ENCODE measurements at regions not wholly inside any gene's neighbourhood (a gene's known extent, or its start where the extent isn't known, plus 50 kb on each side); places are given as distances from the start of the nearest gene placed in this dataset.

DNA sequence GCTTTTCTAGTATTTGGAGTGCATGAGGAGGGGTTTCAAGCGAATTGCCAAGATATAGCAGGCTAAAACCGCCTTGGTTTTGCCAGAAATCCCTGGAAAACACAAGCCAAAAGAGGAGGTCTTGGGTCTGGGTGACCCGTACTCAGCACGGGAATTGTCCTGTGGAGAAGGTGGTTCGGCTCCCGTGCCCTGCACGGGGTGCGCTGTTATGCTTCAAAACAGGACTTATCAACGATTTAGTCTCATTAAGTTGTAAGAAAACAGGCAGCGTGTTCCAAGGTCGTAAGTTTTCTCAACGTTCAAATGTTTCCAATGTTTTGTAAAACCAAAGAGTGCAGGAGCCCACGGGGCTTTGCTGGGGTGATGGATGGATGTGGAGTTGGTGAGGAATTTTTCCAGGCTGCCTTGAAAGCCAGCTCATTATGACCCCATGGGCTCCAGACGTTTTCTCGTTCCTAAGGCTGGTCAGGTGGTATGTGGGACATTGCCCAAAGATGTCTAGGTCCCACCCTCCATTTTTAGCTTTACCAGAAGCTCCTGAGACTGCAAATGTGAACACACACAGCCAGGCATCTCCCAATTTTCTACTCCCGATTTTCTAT lies 75.4 kb upstream of the CLDN14 start:
- DNase-seq (ENCODE audit: low read depth), result no peak

DNA sequence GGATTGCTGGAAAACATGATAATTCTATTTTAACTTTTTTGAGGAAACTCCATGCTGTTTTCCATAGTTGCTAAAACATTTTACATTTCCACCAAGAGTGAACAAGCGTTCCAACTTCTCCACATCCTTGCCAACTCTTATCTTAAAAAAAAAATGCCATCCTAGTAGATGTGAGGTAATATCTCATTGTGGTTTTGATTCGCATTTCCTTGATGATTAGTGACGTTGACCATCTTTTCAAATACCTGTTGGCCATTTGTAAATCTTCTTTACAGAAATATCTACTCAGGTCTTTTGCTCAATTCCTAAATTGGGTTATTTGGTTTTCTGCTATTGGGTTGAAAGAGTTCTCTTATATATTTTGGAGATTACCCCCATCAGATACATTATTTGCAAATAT lies 77.4 kb upstream of the CLDN14 start:
- no peak for DNase-seq (ENCODE audit: low read depth)

DNA sequence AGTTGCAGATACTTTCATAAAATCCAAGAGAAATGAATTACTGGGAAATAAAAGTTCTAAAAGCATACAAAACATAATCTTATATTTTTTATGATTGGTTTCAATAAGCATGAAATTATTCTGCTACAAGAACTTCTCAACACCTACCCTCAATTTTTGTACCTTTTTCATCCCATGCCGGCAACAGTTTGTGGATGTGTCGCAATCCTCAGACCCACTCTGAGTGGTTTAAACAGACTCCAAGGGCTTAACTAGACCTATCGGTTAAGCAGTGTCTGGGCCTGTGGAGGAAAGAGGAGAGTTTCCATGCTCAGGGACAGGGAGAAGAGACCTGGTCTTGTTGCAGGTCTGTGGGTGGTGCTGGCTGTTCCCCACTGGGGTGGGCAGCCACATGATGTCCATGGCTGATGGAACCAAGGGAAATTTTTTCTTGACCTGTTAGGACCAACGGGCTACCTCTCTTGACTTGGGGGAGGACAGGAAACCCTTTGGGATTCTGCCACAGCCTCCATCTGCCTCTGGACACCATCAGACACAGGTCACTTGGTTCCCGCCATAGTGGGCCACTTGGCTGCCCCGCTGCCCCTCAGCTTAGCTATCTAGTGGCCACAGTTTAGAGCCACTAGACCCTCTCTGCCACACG lies 81.1 kb upstream of the CLDN14 start:
- DNase-seq (ENCODE audit: low read depth), result no peak

DNA sequence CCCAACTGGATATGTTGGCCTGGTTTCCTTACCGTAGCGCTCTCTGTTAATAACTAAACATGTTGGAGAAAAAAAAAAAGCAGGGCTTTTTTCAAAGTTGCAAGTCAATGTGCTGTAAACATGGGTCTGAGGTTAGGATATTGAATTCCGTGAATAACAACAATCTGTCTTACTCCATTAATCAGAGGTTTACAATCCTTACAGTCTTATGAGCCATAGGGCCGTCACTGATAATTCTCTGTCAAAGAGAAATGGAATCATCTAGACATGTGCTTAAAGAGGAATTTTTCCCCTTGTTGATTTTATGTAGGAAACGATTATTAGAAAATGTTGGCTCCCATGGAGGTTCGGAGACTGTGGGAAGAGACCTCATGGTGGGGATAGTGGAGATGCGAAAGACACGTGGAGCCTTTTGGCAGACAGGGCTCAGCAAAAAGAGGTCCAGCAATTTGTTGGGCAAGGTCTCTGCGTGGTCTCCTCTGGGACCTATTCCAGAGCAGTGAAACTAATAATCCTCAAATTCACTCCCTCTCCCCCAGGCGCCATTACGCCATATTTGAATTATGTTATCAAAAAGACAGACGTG lies 83.5 kb upstream of the CLDN14 start:
- no peak for DNase-seq (ENCODE audit: low read depth)

DNA sequence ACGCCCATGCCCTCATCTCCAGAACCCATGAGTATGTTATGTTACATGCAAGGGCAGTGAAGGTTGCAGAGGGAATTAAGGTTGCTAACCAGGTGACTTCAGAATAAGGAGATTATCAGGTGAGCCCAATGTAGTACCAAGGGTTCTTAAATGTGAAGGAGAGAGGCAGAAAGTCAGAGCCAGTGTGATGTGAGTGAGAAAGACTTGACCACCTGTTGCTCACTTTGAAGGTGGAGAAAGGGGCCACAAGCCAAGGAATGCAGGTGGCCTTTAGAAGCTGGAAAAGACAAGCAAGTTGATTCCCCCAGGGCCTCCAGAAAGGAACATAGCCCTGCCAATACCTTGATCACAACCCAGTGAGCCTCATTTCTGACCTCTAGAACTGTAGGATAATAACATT lies 84.7 kb upstream of the CLDN14 start:
- no peak for DNase-seq (ENCODE audit: low read depth)

DNA sequence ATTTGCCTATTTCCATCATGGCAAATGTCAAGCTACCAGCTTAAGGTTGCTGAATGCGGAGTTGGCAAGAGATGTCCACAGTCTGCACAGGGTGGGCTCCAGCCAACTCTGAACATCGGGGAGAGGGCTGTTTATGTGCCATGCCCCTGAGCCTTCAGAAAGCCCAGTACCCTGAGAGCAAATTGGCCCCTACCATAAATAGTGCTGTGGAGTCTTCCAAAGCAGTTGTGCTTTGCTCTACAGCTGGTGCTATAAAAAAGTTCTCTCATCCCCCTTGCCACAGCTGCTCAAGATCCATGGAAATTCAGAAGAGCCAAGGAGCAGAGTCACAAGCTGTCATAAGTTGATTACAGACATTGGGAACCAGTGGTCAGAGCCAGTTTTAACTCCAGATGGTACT lies 85.6 kb upstream of the CLDN14 start:
- no peak for DNase-seq (ENCODE audit: low read depth)

DNA sequence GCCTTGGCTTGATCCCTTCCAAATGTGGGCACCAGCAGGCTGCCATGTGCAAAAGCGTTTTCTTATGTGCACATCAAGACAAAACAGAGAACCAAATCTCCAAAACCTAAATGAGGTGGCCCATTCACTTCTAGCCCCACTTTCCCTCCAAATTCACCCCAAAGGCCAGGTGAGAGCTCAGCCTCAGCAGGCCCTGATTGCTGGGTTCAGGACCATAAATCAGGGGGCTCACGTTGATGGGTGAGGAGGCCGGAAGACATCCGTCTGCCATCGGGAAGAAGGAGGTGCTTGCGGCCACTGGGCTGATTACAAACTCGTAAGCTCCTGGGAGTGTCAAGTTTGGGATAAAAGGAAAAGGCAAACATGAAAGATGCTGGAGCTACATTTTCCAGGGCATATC lies 86.7 kb upstream of the CLDN14 start:
- DNase-seq (ENCODE audit: low read depth), result no peak

DNA sequence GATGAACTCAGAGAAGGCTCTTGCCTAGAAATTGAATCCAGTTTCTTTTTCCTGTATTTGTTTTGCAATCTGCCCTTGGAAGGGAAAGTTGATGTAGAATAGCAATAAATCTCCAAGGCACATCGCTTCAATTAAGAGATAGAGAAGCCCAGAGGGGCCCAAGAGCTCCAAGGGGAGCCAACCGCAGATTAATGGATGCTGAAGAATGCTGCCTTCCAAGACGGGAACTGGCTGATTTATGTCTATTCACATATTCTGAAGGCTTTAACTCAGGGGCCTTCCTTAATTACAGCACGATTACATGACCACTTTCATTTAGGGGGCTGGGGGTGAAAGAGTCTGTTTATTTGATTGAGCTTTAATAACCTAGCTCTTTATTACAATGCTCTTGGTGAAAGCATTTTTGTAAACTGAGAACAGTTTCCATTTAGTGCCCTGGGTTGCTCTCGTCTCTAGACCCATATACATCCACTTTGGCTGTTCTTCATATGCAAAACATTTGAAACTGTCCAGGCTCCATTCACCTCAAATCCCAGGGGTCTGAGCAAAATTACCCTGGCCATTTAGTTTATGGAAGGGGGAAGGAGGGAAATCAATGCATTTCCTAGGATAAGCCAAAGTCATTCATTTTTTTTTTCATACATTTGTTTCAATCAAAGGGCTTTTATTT lies 87.4 kb upstream of the CLDN14 start:
- DNase-seq (ENCODE audit: low read depth), result no peak

DNA sequence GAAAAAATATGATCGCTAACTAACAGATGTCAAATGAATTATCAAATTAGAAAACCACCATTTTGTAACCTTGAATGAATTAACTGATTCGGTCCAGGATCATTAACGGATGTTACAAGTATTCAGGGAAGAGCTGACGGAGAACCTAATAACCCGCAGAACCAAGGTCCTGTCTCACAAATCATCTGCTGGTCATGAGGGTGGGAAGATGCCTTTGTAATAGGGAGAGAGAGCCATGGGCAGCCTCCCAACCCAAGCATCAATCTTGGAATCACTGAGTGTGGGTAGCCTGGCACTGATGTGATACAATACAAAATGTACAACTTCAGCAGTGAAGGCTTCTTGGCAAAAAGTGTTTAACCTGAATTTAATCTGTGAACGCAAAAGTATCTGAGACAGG lies 89.6 kb upstream of the CLDN14 start:
- no peak for DNase-seq (ENCODE audit: low read depth)

DNA sequence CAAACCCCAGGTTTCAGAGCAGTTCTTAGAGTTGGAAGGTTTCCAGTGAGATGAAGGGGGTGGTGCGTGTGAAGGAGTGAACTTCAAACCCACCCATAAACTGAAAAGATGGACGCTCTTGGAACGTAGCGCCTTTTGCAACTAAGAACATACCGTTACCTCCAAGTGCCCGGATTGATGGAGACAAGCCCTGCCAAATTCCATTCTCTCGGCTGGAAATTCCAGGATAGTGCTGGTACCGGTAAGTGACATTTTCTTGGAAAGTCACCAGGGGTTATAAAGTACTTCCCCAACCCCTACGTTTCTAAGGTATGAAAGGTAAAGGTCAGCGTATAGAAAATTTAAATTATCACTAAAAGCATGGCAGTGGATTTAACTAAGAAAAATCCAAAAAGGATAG lies 91.6 kb upstream of the CLDN14 start:
- DNase-seq (ENCODE audit: low read depth), result no peak

DNA sequence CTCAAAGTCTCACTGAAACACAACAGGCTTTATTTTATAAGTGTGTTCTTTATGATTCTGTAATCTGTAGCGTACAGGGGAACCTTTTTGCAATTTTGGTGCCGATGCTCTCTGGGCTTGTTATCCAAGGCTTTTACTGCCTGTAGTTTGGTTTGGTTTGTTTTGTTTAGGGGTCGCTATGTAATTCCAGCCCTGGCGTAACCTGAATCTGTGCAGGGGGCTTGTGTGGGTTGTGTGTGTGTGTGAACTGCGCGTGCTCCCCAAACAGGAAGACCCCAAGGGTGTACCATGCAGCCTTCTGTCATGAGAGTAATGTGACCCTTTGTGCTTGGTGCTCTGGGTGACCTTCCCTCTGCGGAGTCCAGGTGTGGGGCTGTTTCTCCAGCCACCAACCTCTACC lies 92.1 kb upstream of the CLDN14 start:
- DNase-seq (ENCODE audit: low read depth), result no peak

DNA sequence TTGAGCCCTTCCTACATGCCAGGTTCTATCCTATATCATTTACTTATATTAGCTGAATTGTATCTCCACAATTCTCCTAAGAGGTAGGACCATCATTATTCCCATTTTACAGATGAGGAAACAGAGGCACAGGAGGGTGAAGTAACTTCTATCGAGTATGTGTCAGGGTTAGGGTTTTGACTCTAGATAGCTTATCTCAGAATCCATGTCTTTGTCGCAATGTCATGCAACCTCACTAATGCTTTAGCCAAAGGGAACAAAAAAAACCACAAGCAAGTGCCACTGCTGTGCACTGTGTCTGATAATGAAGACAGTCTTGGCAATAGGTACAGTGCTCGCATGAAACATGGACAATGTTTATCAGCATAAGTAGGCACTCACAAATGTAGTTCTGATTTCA lies 95.4 kb upstream of the CLDN14 start:
- DNase-seq (ENCODE audit: low read depth), result no peak

DNA sequence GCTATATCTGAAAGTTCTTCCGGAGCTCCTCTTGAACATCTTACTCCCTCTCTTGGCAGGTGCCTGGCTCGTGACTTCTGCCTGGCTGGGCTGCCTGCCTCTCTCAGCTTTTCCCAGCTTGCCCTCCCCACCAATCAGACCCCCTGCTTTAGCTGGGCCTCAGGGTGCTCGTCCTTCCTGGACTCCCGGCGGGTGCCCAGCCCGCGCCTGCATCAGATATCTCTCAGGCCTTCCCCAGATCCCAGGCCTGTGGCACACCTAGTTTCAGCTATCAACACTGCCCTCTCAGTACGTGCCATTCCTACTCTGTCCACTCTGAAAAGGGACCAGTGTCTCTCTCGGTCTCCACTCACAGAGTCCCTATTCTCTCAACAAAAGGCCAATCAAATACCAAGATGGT lies 96.5 kb upstream of the CLDN14 start:
- no peak for DNase-seq (ENCODE audit: low read depth)

DNA sequence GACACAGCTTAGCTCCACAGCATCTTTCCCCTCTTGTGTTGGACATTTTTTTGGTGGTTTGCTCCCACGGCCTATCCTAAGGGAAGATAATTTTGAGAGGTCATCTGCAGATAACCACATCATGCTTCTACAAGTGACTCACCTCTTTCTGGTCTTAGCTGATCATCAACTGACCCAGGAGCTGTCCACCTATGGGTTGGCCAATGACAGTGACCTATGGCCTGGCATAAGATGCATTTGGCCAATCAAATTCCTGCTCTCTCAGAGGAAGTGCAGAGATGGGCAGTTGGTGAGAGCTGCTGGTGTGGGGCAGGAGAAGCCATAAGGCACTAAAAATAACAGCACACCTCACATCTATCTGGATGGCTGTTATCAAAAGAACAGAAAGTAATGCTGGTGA lies 100.0 kb upstream of the CLDN14 start:
- DNase-seq (ENCODE audit: low read depth), result no peak

DNA sequence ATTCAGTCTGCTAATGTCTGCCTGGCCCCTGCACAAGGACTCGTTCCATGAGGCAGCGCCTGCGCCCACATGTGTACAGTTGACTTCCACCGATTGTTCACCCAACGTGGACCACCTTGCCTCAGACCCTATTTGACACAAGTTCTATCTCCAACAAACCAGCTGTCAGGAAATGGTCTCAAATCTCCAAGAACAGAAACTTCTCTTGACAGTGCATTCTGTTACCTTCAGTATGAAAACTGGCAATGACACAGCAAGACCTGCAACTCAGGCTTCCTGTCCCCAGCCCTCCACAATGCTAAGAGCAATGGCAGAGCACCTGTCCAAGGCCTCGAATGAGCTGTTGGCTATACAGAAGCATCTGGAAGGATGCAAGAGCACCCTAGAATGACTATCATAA lies 102.3 kb upstream of the CLDN14 start:
- no peak for DNase-seq (ENCODE audit: low read depth)

DNA sequence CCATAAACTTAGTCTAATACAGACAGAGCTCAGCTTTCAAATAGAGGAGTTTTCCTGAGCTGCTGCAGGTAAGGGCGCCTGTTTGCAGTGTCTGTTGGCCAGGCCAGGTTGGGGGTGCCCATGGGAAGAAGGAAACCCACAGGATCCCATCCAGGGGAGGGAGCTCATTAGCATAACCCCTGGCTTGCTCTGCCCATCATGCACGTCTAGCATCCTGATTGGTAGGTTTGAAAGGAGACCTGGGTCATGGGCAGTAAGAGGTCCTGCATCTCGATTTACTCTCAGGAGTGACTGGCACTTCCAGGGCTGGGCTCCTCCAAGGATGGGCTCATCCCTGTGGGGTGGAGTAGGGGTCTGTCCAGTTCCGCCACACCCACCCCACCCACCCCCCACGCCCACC lies 103.7 kb upstream of the CLDN14 start:
- DNase-seq (ENCODE audit: low read depth), result no peak

DNA sequence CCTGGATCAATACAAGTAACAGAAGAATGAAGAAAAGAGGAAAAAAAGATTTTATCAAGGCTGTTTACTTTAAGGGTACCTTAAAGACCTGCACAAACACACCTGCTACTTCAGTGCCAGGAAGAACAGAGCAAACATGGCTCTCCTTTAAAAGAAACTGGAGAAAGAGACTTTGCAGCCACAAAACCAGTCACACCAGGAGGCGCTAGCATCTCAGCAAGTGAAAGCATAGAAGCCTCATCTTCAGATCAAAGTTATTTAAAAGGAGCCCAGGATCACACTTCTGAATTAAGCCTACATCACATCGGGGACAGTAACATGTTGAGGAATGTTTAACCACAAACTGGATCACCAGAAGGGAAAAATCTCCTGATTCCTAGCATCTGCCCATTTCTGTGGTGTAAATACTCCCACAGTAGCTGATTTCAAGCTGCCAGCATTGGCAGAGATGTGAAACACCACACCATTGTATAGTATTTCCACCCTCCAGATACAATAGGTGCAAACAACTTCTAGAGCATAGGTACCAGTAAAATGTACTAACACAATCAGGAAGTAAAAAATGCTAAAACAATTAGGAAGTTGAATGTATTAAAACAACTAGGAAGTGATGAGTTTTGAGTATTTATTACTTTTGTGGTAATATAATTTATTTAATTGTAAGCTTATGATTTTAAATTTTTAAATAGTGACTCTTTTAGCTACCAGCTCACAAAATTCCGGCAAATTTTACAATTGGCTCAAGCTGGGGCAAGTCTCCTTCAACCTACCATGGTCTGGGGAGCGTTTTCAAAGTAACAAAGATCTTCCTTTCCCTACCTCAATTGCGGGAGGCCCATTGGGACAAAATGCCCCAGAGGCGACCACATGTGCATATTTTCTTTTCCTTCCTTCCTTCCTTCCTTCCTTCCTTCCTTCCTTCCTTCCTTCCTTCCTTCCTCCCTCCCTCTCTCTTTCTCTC lies 105.3 kb upstream of the CLDN14 start:
- DNase-seq (ENCODE audit: low read depth), result no peak

DNA sequence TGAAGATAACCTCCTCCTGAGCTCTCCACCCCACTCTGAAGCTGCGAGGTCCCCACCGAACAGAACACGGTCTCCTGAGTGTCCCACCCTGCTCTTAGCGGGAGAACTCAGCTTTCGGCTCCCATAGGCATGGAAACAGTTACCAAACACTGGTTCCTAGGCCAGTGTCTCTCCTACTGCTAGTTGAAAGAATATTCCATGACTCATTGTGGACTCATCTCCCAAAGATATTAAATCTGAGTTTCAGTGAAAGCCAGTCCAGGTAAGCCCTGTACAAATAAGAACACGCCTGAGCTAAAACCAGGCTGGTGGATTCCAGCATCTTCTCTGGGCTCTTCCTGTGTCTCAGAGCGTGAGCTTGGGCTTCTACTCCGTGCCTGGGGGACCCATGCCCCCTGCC lies 107.5 kb upstream of the CLDN14 start:
- DNase-seq (ENCODE audit: low read depth), result no peak

DNA sequence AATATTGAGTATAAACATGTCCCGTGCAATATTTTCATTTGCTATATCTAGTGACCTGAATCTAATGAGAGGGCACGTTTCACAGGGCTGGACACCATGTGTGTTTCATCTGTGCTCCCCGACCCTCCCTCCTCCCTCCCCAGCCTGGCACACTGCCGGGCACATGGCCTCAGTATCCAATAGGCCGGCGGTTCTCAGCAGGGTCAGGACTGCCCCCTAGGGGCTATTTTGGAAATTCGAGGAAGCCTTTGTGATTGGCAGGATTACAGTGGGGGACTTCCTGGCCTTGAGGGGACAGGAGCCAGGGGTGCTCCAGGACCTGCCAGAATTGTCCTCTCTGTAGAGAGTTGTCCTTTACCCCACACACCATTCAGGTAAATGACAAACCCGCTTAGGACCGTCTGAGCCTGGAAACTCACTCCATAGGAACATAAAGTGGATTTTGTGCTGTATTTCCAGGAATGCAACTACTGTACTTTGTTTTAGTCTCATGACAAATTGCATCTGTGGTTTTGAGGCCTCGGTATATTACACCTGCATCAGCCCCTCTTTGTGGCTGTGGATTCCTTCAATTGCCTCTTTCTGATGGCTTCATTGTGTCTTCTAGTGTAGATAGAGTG lies 109.5 kb upstream of the SIM2 start:
- DNase-seq (ENCODE audit: low read depth), result no peak

DNA sequence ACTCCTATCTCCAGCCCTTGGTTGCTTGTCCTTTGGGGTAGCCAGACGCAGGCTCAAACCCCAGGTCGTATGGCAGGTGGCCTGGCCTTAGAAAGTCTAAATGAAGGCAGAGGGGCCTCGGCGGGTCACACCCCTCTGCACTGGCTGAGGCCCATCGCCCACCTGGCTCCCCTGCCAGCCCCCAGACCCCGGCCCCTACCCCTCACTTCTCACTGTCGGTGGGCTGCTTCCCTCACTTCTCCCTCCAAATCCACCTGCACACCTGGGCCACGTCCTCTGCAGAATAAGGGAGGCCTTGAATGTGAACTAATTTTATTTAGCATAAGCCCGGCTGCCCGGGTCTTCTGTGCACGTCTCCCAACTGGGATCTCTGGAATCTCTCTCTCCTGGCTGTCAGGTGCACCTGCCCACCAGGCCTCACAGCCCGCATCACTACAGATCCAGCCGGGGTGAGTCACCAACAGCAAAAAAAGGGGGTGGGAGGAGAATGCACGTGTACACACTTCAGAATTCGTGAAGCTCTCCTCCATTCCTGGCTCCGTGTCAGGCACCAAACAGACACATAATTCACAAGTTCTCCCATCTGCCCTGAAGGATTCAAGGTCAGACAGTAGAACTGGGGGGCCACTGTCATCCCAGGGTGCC lies 107.5 kb upstream of the SIM2 start:
- DNase-seq (ENCODE audit: low read depth), result no peak

DNA sequence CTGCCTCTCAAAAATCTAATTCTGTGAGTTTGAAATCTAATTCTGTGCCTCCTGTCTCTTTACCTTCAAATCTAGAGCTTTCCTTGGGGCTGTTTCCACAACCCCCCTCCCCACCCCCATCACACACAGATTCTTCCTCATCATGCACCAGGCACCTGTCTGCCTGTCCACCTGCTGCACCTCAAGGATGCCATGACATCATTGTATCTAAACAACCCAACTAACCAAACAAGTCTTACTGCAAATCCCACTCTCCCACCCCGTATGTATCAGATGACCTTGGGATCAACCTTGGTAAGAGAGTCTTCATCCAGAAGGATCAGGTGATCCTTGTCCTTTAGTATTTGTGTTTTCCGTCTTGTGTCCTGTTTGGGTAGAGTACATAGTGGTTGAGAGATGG lies 102.7 kb upstream of the SIM2 start:
- no peak for DNase-seq (ENCODE audit: low read depth)

All from stimulated activated CD4-positive, alpha-beta T cell treated with anti-CD3 and anti-CD28 coated beads, Interleukin-2, amount 100 ng/mL, for 4 hours (primary cell).